Colonic mucosa (tissue), 4 donors: ENCODE measurements at regions not wholly inside any gene's neighbourhood (a gene's known extent, or its start where the extent isn't known, plus 50 kb on each side); places are given as distances from the start of the nearest gene placed in this dataset.

Experiments used
- DNase-seq: peaks from one replicate; pipeline ENCODE4 v3.0.0-alpha.2; 2020
- H3K27ac ChIP-seq: fragments of 200-600 bp; one replicate; pipeline ENCODE4 v1.8.0; 2021
- H3K27me3 ChIP-seq: fragments of 200-600 bp; one replicate; pipeline ENCODE4 v1.8.0; 2021
- H3K36me3 ChIP-seq: fragments of 200-600 bp; one replicate; pipeline ENCODE4 v1.8.0; 2021
- H3K4me1 ChIP-seq: fragments of 200-600 bp; one replicate; pipeline ENCODE4 v1.8.0; 2021; ENCODE audit warnings: mild to moderate bottlenecking
- H3K4me3 ChIP-seq: fragments of 200-600 bp; one replicate; pipeline ENCODE4 v1.8.0; 2021
- H3K9ac ChIP-seq, 2 donors: one replicate each; pipeline ENCODE4 v1.7.0; 2013; ENCODE audit warnings: control low read depth in 2 of 2, low read depth in 2 of 2, low read length in 2 of 2
- H3K9me3 ChIP-seq: fragments of 200-600 bp; one replicate; pipeline ENCODE4 v1.8.0; 2021
- CTCF ChIP-seq: fragments of 200-600 bp; IDR thresholded peaks from one replicate; pipeline ENCODE4 v1.8.0; 2022; ENCODE audit warnings: antibody characterized with exemption, mild to moderate bottlenecking
- intact Hi-C: fragments of 100-400 bp; cut with DNase I; formaldehyde crosslinking; loops from one replicate; pipeline ENCODE4 v1.14.1; 2022
- donor health status: healthy.
- donor health status: DM: no; HTN: no; CAD: no.
- donor health status: DM: no; HTN: no; CAD: no.

GRCh38 chr4:33628296-33628695 is 2616.0 kb downstream of the ARAP2 start:
- no peak overlapping the region for H3K9ac ChIP-seq
- no peaks in the 10 kb centered on the region for H3K9me3 ChIP-seq
- H3K36me3 ChIP-seq, result no peaks in the 10 kb centered on the region
- H3K4me3 ChIP-seq, result no peak overlapping the region
- H3K4me1 ChIP-seq, result no peaks in the 10 kb centered on the region
- intact Hi-C loops, result no loop called here
- TF ChIP-seq CTCF, result no peak
- no peak overlapping the region for H3K27ac ChIP-seq
- H3K27me3 ChIP-seq, result no peaks in the 10 kb centered on the region
- no peak for DNase-seq

- H3K4me1 ChIP-seq, result no peaks in the 10 kb centered on the region
- no peaks in the 10 kb centered on the region for H3K36me3 ChIP-seq
- no peaks in the 10 kb centered on the region for H3K27me3 ChIP-seq
- no peak overlapping the region for H3K9ac ChIP-seq
- DNase-seq, result no peak
- intact Hi-C loops, result no loop called here
- H3K4me3 ChIP-seq, result no peak overlapping the region
- H3K9me3 ChIP-seq, result no peaks in the 10 kb centered on the region
- H3K27ac ChIP-seq, result no peak overlapping the region
- TF ChIP-seq CTCF, result no peak
These were observed 2595.3 kb downstream of the ARAP2 start for GRCh38 chr4:33649015-33649414.

GRCh38 chr4:33649471-33649870 is 2594.8 kb downstream of the ARAP2 start:
- intact Hi-C loops, result no loop called here
- Histone ChIP-seq H3K9me3 (no peaks in the 10 kb centered on the region), H3K4me1 (no peaks in the 10 kb centered on the region), H3K27me3 (no peaks in the 10 kb centered on the region), H3K4me3 (no peak overlapping the region), H3K36me3 (no peaks in the 10 kb centered on the region), H3K27ac (no peak overlapping the region), H3K9ac (no peak overlapping the region)
- DNase-seq, result no peak
- TF ChIP-seq CTCF, result no peak

GRCh38 chr4:33650036-33650435 is 2594.3 kb downstream of the ARAP2 start:
- Histone ChIP-seq H3K9me3 (no peaks in the 10 kb centered on the region), H3K27me3 (no peaks in the 10 kb centered on the region), H3K4me3 (no peak overlapping the region), H3K9ac (no peak overlapping the region), H3K27ac (no peak overlapping the region), H3K4me1 (no peaks in the 10 kb centered on the region), H3K36me3 (no peaks in the 10 kb centered on the region)
- no peak for DNase-seq
- no peak for TF ChIP-seq CTCF
- intact Hi-C loops, result no loop called here

GRCh38 chr4:33658971-33659370 is 2585.3 kb downstream of the ARAP2 start:
- Histone ChIP-seq H3K4me1 (no peaks in the 10 kb centered on the region), H3K27ac (no peak overlapping the region)

More at GRCh38 chr4:33658971-33659370, 2585.3 kb downstream of the ARAP2 start:
- no peak for TF ChIP-seq CTCF
- intact Hi-C loops, result no loop called here
- H3K9me3 ChIP-seq, result no peaks in the 10 kb centered on the region
- H3K27me3 ChIP-seq, result no peaks in the 10 kb centered on the region
- no peak overlapping the region for H3K9ac ChIP-seq
- H3K4me3 ChIP-seq, result no peak overlapping the region
- no peak for DNase-seq
- no peaks in the 10 kb centered on the region for H3K36me3 ChIP-seq
